ENCODE measurements at regions not wholly inside any gene's neighbourhood (a gene's known extent, or its start where the extent isn't known, plus 50 kb on each side); places are given as distances from the start of the nearest gene placed in this dataset.

GRCh38 chr10:58967551-58968388 lies 208.7 kb upstream of the PHYHIPL start (continued):
- no peak for TF ChIP-seq ZBTB4 (CRISPR knock-in tag; IDR thresholded peaks at IDR 0.05)
- no peak for TF ChIP-seq SIX5 (IDR thresholded peaks at IDR 0.05; ENCODE audit: low read depth, low read length, severe bottlenecking)
- peak; percentile 74 for TF ChIP-seq MLLT1 (IDR thresholded peaks at IDR 0.05)
- TF ChIP-seq SRF (IDR thresholded peaks at IDR 0.05; ENCODE audit: low read depth in 2 of 2, low read length in 2 of 2), result no peak
- TF ChIP-seq RAD51 (IDR thresholded peaks at IDR 0.05), result no peak
- no peak for TF ChIP-seq HSF1 (IDR thresholded peaks at IDR 0.05; ENCODE audit: low read depth, low read length)

Measured in GM12878 (cell line).